ENCODE measurements at regions not wholly inside any gene's neighbourhood (a gene's known extent, or its start where the extent isn't known, plus 50 kb on each side); places are given as distances from the start of the nearest gene placed in this dataset.

DNA sequence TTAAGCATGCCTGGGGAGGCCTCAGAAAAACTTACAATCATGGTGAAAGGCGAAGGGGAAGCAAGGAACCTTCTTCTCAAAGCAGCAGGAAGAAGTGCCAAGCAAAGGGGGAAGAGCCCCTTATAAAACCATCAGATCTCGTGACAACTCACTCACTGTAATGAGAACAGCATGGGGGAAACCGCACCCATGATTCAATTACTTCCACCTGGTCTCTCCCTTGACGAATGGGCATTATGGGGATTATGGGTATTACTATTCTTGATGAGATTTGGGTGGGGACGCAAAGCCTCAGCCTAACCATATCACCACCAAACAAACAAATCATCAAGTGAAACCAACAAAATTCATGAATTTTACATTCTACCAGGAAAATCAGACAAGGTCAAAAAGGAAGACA, 76.7 kb upstream of the TAB3 start:
- DNase-seq (ENCODE audit: low spot score): no peak
- TF ChIP-seq, protein P1, sequence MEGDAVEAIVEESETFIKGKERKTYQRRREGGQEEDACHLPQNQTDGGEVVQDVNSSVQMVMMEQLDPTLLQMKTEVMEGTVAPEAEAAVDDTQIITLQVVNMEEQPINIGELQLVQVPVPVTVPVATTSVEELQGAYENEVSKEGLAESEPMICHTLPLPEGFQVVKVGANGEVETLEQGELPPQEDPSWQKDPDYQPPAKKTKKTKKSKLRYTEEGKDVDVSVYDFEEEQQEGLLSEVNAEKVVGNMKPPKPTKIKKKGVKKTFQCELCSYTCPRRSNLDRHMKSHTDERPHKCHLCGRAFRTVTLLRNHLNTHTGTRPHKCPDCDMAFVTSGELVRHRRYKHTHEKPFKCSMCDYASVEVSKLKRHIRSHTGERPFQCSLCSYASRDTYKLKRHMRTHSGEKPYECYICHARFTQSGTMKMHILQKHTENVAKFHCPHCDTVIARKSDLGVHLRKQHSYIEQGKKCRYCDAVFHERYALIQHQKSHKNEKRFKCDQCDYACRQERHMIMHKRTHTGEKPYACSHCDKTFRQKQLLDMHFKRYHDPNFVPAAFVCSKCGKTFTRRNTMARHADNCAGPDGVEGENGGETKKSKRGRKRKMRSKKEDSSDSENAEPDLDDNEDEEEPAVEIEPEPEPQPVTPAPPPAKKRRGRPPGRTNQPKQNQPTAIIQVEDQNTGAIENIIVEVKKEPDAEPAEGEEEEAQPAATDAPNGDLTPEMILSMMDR (IDR thresholded peaks at IDR 0.05): no peak
- Mint-ChIP-seq H3K4me3 (ENCODE audit: unreplicated experiment) (no peak overlapping the region), H3K27ac (ENCODE audit: unreplicated experiment) (no peak overlapping the region), H3K36me3 (ENCODE audit: low read depth) (no peaks in the 10 kb centered on the region), H3K27me3 (ENCODE audit: low read depth) (no peaks in the 10 kb centered on the region), H3K9me3 (ENCODE audit: low read depth) (peaks cover 3% of the 10 kb centered on the region), H3K4me1 (ENCODE audit: low read depth) (no peaks in the 10 kb centered on the region)

DNA sequence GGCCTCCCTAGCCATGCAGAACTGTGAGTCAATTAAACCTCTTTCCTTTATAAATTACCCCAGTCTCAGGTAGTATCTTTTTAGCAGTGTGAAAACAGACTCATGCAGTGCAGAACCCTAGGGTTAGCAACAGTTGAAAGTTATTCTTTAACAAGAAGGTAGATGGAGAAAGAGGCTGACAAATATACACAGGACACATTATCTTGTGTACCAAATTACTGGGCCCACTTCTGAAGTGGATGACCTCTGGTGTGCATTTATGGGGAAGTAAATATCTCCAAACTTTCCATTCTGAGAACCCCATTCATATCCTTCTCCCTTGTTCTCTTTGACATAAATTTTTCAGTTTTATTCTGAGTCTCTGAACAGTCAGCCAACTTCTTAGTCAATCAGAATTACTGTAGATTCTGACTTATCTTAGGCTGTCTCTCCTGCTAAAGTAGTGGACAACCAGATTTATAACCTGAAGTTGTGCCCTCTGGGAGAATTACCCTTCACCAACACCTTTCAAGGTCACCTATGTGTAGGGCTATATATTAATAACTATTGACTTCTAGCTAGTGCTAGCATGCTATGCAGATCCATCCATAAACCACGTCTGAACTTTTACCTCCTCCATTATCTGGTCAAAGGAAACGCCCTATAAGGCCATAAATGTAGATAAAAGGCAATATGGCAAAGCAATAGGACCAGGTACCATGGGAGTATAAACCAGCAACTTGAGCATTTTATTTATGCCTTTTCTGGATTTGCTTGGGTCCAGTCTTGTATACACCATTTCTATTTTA, 72.5 kb upstream of the TAB3 start:
- no peak for DNase-seq (ENCODE audit: low spot score)
- H3K9me3 Mint-ChIP-seq (ENCODE audit: low read depth): peaks cover 7% of the 10 kb centered on the region
- no peaks in the 10 kb centered on the region for H3K36me3 Mint-ChIP-seq (ENCODE audit: low read depth)
- H3K27me3 Mint-ChIP-seq (ENCODE audit: low read depth): no peaks in the 10 kb centered on the region
- TF ChIP-seq, protein P1 (IDR thresholded peaks at IDR 0.05): no peak
- no peaks in the 10 kb centered on the region for H3K4me1 Mint-ChIP-seq (ENCODE audit: low read depth)
- no peak overlapping the region for H3K27ac Mint-ChIP-seq (ENCODE audit: unreplicated experiment)
- H3K4me3 Mint-ChIP-seq (ENCODE audit: unreplicated experiment): no peak overlapping the region

- no peak for DNase-seq (ENCODE audit: low spot score)
- Mint-ChIP-seq H3K9me3 (ENCODE audit: low read depth) (peaks cover 5% of the 10 kb centered on the region), H3K36me3 (ENCODE audit: low read depth) (no peaks in the 10 kb centered on the region), H3K4me1 (ENCODE audit: low read depth) (no peaks in the 10 kb centered on the region), H3K27ac (ENCODE audit: unreplicated experiment) (no peak overlapping the region), H3K27me3 (ENCODE audit: low read depth) (no peaks in the 10 kb centered on the region), H3K4me3 (ENCODE audit: unreplicated experiment) (no peak overlapping the region)
- TF ChIP-seq, protein P1 (IDR thresholded peaks at IDR 0.05): no peak
Observed at GRCh38 chrX:30957753-30958152, 68.7 kb upstream of the TAB3 start.

DNA sequence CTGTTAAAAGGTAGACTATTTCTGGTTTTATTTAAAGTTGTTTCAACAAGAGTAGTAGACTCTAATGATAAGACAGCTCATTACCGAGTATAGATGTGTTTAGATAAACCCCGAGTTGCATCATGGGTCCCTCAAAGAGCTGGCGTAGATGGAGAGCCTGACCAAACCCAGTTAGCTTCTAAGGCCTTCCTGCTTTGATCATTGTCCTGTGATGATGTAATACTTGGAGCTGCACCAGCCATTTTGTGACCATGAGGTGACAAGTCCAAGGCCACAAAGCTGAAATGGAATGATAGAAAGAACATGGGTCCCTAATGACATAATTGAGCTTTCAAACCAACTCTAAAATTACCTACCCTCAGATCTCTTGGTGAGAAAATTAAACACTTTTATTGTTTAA, 66.6 kb upstream of the TAB3 start:
- H3K27ac Mint-ChIP-seq (ENCODE audit: unreplicated experiment): no peak overlapping the region
- H3K36me3 Mint-ChIP-seq (ENCODE audit: low read depth): no peaks in the 10 kb centered on the region
- peaks cover 14% of the 10 kb centered on the region for H3K9me3 Mint-ChIP-seq (ENCODE audit: low read depth)
- TF ChIP-seq, protein P1 (IDR thresholded peaks at IDR 0.05): no peak
- H3K27me3 Mint-ChIP-seq (ENCODE audit: low read depth): no peaks in the 10 kb centered on the region
- no peaks in the 10 kb centered on the region for H3K4me1 Mint-ChIP-seq (ENCODE audit: low read depth)
- H3K4me3 Mint-ChIP-seq (ENCODE audit: unreplicated experiment): no peak overlapping the region
- no peak for DNase-seq (ENCODE audit: low spot score)

GRCh38 chrX:30951003-30951402, 61.9 kb upstream of the TAB3 start:
- TF ChIP-seq, protein P1 (IDR thresholded peaks at IDR 0.05): no peak
- Mint-ChIP-seq H3K9me3 (ENCODE audit: low read depth) (peaks cover 12% of the 10 kb centered on the region), H3K36me3 (ENCODE audit: low read depth) (no peaks in the 10 kb centered on the region), H3K27ac (ENCODE audit: unreplicated experiment) (no peak overlapping the region), H3K27me3 (ENCODE audit: low read depth) (peaks cover 2% of the 10 kb centered on the region), H3K4me3 (ENCODE audit: unreplicated experiment) (no peak overlapping the region), H3K4me1 (ENCODE audit: low read depth) (no peaks in the 10 kb centered on the region)
- DNase-seq (ENCODE audit: low spot score): no peak
